HG02678 (cell line): ENCODE measurements at regions not wholly inside any gene's neighbourhood (a gene's known extent, or its start where the extent isn't known, plus 50 kb on each side); places are given as distances from the start of the nearest gene placed in this dataset.

Source experiments
- ATAC-seq: cut with Tn5 transposase; IDR thresholded peaks from one replicate; pipeline ENCODE4 v1.9.1; 2021; ENCODE audit warnings: mild to moderate bottlenecking, moderate library complexity; ENCODE audit not compliant: unreplicated experiment

DNA sequence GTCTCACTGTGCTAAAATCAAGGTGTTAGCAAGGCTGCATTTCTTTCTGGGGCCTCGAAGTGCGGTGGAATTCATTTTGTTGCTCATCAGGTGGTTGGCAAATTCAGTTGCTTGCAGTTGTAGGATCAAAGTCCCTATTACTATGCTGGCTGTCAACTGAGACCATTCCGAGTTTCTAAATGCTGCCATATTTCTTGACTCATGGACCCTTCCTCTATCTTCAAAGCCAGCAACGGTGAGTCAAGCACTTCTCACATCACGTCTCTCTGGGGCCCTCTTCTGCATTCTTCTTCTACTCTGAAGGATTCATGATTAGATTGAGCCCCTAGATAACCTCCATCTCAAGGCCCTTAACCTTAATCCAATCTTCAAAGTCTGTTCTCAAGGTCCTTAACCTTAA lies 619.7 kb downstream of the HACE1 start:
- no peak for ATAC-seq

DNA sequence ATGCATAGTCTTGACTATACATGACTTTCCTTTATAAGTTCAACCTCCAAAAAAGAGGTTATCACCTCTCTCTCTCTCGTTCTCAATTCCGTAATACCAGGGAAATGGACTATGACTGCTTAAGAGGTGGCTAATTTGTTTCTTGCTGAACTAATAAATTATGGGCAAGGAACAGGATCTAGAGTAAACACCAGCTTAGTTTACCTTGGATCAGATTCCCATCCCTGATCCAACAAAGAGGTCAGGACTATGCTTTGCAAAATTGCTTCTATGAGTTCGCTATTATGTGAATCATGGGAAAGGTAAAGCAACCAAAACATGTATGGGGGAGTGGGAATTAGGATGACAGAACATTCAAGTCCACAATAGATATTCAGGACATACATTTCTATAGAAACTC lies 630.7 kb downstream of the HACE1 start:
- no peak for ATAC-seq

DNA sequence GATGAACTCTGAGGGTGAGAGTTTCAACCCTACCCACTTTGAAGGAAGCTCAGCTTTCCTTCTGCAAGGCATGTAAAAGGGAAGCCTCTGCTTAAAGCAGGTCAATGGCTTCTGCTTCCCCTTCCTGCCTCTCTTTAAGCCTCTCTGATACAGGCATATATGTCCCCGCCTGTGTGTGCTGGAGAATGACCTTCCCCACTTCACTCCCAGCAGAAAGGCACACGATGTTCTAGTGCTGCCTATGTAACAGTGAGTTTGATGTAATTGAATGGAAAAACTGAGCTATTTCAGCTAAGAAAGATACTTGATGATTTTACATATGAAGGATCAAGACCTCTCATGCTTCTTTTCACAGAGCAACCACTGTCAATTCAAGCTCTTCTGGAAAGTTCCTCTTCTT lies 632.2 kb downstream of the HACE1 start:
- no peak for ATAC-seq

DNA sequence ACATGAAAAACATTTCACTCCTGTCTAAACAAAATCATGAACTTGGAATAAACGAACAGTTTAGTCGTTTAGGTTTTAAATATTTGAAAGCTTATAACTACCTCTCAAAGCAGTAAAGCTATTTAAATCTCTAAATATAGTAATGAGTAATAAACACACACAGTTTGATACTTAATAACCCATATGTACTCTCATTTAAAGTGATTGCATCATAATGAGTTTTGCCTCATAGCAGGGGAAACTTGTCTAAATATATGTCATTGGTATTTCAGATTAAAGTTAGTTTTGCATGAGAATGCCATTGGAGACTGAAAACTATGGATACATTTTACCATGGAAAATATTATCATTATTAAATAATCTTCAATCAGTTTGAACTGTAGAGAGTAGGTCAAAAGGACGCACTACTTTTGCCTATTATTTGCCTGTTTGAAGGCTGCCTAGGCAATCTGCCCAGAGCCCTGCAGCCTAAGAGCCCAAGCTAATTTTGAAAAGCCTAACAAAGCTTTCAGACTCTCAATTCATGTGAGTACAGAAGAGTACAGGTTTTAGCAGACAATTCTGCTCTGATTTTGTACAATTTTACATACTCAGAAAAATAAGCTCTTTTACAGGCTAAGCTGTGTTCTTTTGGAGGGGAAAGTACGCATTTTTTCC lies 632.8 kb downstream of the HACE1 start:
- no peak for ATAC-seq

DNA sequence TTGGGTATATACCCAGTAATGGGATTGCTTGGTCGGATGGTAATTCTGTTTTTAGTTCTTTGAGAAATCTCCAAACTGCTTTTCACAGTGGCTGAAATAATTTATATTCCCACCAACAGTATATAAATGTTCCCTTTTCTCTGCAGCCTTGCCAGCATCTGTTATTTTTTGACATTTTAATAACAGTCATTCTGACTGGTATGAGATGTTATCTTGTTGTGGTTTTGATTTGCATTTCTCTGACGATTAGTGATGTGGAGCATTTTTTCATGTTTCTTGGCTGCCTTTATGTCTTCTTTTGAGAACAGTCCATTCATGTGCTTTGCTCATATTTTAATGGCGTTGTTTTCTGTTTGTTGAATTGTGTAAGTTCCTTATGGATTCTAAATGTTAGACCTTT lies 641.6 kb downstream of the HACE1 start:
- no peak for ATAC-seq

DNA sequence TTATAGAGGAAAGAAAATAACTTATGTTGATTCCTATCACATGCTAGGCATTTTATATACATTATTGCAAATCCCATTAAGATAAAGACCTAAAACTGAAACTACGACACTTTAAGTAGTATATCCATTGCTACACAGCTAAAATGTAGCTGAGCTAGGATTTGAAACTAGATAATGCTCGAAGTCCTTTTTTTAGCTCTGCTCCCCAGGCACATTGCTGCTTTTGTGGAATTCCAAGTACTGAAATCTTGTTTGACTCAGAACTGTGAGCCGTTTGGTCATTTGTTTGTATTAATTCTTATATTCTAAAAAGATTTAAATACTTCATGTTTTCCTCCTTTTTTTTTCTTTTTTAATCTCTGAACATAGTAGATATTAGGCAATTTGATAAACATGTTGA lies 644.8 kb downstream of the HACE1 start:
- ATAC-seq: no peak

DNA sequence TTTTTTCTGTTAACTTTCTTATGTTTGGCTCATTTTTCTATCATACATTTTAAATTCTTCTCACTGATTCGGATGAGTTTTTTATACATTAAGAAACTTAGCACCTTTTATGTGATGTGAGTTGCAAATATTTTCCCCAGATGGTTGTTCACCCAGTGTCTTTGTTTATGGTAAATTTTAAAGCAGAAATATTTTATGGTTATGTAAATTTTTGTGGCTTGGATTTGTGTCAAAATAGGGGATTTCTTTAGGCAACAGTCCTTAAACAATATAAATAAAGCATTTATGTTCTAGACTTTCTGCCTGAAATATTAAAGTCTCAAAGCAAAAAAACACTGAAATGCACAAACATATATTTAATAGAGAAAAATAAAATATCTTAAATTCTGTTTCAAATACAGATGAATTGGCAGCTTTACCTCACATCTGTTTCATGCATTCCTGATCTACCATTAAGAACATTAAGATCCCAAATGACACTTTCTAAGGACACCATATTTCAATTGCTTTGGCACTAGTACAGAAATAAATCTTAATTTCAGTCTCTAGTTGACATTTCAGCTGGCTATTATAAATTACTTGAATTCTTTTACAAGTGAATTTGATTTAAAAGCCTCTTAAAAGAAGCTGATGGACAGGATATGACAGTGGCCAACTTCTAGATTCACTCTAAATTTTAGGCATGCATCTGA lies 646.6 kb downstream of the HACE1 start:
- no peak for ATAC-seq

DNA sequence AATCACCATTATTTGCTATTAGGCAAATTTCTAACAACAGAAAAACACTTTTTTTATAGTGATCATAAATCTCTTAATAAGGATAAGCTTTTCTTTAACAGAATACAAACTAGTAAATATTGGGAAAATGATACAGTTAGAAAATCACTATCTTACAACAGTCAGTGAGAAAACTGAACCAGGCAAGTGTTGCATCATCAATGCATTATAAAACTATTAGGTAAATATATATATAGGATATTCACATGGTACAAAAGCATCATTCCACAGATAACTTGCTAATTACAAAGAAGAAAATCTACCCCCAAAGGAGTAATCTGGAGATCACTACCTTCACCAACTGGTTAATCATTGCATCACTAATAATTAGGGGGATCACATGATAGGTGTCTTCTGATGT lies 652.1 kb downstream of the HACE1 start:
- ATAC-seq: no peak

DNA sequence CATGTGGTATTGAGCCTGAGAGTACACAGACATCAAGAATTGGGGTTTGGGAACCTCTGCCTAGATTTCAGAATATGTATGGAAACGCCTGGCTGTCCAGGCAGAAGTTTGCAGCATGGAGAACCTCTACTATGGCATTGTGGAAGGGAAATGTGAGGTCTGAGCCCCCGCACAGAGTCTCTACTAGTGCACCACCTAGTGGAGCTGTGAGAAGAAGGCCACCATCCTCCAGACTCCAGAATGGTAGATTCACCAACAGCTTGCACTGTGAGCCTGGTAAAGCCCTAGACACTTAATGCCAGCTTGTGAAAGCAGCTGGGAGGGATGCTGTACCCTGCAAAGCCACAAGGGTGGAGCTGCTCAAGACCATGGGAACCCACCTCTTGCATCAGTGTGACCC lies 658.2 kb downstream of the HACE1 start:
- ATAC-seq: no peak

DNA sequence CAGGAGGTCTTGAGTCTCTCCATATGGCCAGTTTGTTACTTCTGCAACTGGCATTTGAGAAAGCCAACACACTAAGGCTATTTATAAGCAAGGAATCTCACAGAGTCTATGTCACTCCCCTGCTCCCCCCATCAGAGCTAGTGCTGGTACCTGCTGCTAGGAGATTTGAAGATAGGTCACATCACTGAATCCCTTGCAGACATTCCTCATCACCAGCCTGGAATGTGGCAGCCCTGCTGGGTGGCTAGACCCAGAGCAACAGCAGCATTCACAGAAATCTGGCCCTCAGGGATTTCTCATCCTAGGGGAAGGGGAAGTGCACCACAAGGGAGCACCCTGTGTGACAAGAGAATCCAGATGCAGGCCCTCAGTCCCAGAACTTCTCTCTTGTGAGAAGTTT lies 672.1 kb downstream of the HACE1 start:
- ATAC-seq: no peak

DNA sequence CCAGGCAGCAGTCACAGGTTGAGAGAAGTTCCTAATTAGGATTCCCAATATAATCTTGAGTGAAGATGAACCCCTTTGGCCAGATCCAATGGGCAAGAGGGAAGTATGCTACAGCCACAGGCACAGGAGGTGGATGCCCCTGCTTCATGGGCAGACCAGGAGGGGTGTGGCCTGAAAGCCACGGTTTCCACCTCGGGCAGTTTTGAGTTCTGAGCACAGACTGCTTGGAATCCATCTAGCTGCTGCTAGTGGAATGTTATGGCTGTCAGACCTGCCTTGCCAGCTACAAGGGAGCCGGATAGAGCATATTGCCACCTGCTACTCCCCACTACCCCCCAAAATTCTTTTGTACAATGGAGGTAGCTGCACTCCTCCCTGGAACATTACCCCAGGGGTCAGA lies 672.9 kb downstream of the HACE1 start:
- no peak for ATAC-seq

DNA sequence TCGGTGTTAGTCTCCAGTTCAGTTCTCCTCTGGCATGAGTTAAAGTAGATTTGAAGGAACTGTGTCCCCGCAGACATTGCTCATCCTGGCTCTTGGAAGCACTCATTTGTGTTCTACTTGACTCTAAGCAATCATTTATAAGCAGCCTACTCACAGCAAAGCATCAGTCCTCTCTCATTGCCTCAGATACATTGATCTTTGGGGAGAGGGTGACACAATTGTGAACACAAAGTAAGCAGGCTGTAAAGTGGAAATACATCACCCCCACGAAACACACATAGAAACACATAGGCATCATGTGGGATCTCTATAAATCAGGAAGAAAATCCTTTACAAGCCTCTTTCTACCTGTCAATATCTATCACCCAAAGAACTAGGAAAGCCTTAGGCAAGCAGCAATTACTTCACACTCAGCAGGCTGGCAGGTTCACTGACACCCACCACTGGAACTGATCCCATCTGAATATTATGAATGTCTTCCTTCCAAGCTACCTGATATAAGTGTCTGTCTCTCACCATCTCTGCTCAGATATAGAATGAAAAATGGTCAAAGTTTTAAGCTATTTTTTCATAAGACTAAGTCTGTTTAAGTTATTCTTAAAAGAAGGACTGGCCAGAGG lies 675.8 kb downstream of the HACE1 start:
- no peak for ATAC-seq

DNA sequence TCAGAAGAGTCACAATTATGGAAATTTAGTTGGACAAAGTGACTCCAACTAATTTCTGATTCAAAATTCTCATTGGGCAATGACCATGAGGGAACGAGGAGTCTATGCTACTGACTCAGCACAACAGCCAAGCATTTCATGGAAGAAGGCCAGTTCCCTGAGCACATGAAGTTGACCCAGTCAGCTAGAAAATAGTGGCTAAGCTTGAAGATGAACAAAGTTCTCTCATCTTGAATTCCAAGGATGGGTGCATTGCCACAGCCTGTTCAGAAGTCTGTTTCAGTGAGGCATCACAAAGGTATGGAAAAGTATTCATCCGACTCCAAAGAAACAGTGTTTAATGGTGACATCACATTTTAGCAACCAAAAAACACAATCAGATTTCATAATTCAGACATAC lies 676.9 kb downstream of the HACE1 start:
- no peak for ATAC-seq

DNA sequence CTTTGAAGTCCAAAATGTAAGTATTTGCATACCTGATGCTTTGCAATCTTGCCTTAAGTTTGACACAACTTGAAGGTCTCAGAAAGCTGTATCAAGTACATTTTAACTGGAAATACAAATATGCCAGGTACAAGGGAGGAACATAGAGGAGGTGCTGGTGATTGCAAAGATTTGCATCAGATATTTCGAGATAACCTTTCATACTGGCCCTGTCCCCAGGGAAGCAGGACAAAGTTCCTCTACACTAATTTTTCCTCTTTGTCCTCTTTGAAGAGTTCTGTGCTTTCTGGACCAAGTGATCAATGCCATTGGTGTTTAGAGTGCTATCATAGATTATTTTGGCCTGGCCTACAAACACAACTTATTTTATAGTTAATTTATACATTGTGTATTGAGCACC lies 686.1 kb downstream of the HACE1 start:
- no peak for ATAC-seq

DNA sequence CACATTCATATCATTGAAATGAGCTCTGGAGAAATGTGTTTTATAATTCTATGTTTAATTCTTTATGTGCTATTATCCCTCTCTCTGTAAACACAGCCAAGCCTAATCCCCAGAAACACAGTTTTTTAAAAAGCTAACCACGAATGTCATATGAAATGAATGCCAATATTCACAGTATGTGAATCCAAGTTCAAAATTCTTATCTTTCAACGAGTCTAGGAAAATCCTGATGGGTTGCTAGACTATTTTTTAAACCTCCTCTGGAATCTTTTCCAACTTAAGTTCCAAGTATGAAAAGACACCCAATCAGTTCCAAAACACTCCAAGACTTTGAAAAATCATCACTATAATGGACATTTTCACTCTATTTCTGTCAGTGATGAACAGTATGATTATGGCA lies 689.3 kb downstream of the HACE1 start:
- no peak for ATAC-seq

DNA sequence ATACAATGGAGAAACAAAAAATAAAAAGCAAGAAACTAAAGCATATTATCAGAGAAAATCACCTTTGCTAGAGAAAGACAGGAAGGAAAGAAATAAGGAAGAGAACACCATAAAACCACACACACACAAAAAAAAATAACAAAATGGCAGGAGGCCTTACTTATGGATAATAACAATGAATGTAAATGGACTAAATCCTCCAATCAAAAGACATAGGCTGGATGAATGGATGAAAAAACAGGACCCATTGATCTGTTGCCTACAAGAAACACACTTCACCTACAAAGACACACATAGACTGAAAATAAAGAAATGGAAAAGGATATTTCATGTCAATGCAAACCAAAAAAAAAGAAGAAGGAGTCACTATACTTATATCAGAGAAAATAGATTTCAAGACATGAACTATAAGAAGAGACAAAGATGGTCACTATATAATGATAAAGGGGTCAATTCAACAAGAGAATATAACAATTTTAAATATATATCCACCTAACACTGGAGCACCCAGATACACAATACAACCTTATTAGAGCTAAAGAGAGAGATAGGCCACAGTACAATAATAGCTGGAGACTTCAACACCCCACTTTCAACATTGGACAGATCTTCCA lies 693.6 kb downstream of the HACE1 start:
- no peak for ATAC-seq

DNA sequence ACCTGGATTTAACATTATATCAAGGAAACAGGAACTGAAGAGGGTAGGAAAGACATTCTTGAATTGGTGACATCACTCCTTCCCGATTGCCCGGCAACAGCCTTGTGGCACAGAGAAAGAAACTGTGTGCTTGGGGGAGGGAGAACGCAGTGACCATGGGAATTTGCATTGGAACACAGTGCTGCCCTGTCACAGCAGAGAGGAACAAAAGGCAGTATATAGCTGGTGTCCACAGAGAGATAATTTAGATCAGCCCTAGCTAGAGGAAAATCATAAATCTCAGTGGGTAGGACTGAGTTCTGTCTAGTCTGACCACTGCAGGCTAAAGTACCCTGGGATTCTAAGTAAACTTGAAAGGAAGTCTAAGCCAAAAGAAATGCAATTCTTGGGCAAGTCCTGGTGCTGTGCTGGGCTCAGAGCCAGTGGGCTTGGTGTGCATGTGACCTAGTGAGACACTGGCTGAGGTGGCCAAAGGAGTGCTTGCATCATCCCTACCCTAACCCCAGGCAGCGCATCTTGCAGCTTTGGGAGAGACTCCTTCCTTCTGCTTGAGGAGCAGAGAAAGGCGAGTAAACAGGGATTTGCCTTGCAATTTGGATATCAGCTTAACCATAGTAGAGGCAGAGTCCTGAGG lies 697.6 kb downstream of the HACE1 start:
- ATAC-seq: no peak

DNA sequence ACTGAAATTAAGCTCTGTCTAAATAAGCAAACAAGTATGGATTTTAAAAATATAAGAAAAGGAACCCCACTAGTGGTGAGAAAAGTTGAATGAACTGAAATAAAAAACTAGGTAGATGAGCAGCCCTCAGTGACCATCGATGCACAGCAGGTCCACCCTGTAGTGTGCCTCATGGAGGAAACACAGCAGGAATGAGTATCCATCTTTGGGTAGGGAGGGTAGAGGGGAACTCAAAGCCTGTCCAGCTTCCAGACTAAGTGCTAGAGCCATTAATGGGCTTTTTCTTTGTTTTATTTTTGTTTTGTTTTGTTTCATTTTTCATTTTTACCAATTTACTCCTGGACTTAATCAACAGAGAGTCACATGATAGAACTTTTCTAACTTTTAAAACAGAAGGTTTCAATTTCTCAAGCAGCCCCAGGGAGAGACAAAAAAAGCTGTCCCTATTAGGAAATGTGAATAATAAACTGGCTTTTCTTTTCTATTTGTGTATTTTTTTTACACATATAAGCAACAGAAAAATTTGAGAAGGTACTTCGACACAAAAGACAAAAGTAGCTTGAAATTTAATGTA lies 700.6 kb downstream of the HACE1 start:
- no peak for ATAC-seq

DNA sequence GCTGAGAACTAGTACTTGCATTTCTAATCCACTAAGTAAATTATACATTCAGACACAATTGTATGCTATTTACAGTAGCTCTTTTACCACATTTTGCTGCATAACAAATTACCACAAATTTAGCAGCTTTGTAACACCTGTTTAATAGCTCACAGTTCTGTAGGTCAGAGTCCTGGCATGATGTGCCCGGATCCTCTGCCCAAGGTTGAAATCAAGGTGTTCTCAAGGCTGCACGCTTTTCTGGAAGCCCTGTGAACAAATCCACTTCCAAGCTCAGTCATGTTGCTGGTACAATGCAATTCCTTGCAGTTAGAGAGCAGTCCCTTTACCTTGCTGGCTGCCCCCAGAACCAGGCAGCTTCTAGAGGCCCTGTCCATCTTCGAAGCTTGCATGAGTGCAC lies 716.0 kb downstream of the HACE1 start:
- no peak for ATAC-seq

DNA sequence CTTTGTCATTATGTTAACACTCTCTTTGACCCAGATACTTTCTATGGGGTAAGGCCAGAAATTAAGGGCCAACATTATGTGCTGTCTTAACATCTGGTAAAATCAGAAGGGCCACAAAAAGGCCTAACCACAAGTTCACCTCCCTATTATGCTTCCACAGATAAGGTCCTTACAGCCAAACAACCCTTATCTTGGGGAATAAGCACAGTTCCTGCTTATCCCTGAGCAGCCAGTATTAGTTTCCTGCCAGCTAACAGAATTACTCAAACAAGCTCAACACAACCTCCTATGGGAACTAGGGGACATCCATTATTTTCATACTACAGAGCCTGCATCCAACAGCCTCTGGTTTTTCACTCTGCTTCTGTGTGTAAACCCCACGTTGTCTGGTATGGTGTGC lies 724.8 kb downstream of the HACE1 start:
- no peak for ATAC-seq

DNA sequence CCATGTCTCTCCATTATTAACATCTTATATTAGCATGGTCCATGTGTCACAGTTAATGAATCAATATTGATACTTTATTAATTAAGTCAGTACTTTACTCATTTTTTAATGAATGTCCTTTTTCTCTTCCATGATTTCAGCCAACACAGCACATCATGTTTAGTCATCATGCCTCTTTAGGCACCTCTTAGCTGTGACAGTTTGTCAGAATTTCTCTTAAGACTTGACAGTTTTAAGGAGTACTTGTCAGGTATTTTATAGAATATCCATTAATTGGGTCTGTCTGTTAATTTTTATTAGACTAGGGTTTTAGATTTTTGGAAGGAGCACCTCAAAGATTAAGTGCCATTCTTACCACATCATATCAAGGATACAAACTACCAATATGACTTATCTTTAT lies 729.4 kb downstream of the HACE1 start:
- no peak for ATAC-seq
